AG04450 (cell line): ENCODE measurements at regions not wholly inside any gene's neighbourhood (a gene's known extent, or its start where the extent isn't known, plus 50 kb on each side); places are given as distances from the start of the nearest gene placed in this dataset.

Experiments
- CTCF ChIA-PET: fragments of 300-600, 350-600 bp; formaldehyde crosslinking; extraction: SDS; loops from one replicate; lab custom pipeline; 2022; ENCODE audit warnings: antibody characterized with exemption, inconsistent platforms; lab: Charles Lee
- POLR2A ChIA-PET: fragments of 350-600 bp; formaldehyde crosslinking; extraction: SDS; loops from one replicate; lab custom pipeline; 2021; ENCODE audit warnings: antibody characterized with exemption, inconsistent platforms; lab: Yijun Ruan, JAX
- DNase-seq: peaks from one replicate; pipeline ENCODE4 v3.0.0-alpha.2; 2011; ENCODE audit warnings: low read depth, low spot score
- H3K27ac ChIP-seq: one replicate; pipeline ENCODE4 v1.5.1; 2012; ENCODE audit warnings: low read depth, low read length, control low read depth
- H3K27me3 ChIP-seq: one replicate; pipeline ENCODE4 v1.6.0; 2012; ENCODE audit warnings: low read length; ENCODE audit not compliant: control insufficient read depth, insufficient read depth
- H3K4me3 ChIP-seq: 2 replicates; pipeline ENCODE4 v1.5.1; 2011; ENCODE audit warnings: mild to moderate bottlenecking, low read depth, low read length, control low read depth
- H3K9me3 ChIP-seq: 2 replicates; pipeline ENCODE4 v1.5.1; 2012; ENCODE audit warnings: low read length; ENCODE audit not compliant: control insufficient read depth, insufficient read depth
- TF ChIP-seq, protein P1 (sequence below): IDR thresholded peaks from 2 replicates; pipeline ENCODE4 v1.5.1; 2011; ENCODE audit warnings: low read depth, low read length, control low read depth, inconsistent platforms

GRCh38 chr11:23543651-23544222 lies 683.5 kb upstream of the CCDC179 start:
- Histone ChIP-seq H3K27me3 (no peaks in the 10 kb centered on the region), H3K27ac (no peak overlapping the region), H3K9me3 (no peaks in the 10 kb centered on the region), H3K4me3 (no peak overlapping the region)
- DNase-seq: no peak
- ChIA-PET CTCF (no interaction called here), POLR2A (no interaction called here)
- TF ChIP-seq, protein P1, sequence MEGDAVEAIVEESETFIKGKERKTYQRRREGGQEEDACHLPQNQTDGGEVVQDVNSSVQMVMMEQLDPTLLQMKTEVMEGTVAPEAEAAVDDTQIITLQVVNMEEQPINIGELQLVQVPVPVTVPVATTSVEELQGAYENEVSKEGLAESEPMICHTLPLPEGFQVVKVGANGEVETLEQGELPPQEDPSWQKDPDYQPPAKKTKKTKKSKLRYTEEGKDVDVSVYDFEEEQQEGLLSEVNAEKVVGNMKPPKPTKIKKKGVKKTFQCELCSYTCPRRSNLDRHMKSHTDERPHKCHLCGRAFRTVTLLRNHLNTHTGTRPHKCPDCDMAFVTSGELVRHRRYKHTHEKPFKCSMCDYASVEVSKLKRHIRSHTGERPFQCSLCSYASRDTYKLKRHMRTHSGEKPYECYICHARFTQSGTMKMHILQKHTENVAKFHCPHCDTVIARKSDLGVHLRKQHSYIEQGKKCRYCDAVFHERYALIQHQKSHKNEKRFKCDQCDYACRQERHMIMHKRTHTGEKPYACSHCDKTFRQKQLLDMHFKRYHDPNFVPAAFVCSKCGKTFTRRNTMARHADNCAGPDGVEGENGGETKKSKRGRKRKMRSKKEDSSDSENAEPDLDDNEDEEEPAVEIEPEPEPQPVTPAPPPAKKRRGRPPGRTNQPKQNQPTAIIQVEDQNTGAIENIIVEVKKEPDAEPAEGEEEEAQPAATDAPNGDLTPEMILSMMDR: no peak

GRCh38 chr11:23551706-23552105 lies 691.4 kb upstream of the CCDC179 start:
- H3K27me3 ChIP-seq: no peaks in the 10 kb centered on the region
- no peak for DNase-seq
- no peak overlapping the region for H3K4me3 ChIP-seq
- H3K27ac ChIP-seq: no peak overlapping the region
- ChIA-PET POLR2A (no interaction called here), CTCF (no interaction called here)
- H3K9me3 ChIP-seq: no peaks in the 10 kb centered on the region
- TF ChIP-seq, protein P1: no peak

- no peak overlapping the region for H3K27ac ChIP-seq
- TF ChIP-seq, protein P1: no peak
- ChIA-PET POLR2A (no interaction called here), CTCF (interaction anchor here (0.8 to 1.8 kb wide), 3 partner anchors 14 to 533 kb away, joined by 3 to 14 read pairs (median 5); no protein-coding TSS in a partner anchor)
- DNase-seq: no peak
- H3K4me3 ChIP-seq: no peak overlapping the region
- H3K9me3 ChIP-seq: no peaks in the 10 kb centered on the region
- H3K27me3 ChIP-seq: no peaks in the 10 kb centered on the region
These were observed 693.7 kb upstream of the CCDC179 start for GRCh38 chr11:23554002-23554401.

- Histone ChIP-seq H3K27me3 (no peaks in the 10 kb centered on the region), H3K27ac (no peak overlapping the region), H3K4me3 (no peak overlapping the region), H3K9me3 (no peaks in the 10 kb centered on the region)
- DNase-seq: no peak
- ChIA-PET CTCF (no interaction called here), POLR2A (no interaction called here)
- TF ChIP-seq, protein P1: no peak
These were observed 694.8 kb upstream of the CCDC179 start for GRCh38 chr11:23555085-23555484.

DNA sequence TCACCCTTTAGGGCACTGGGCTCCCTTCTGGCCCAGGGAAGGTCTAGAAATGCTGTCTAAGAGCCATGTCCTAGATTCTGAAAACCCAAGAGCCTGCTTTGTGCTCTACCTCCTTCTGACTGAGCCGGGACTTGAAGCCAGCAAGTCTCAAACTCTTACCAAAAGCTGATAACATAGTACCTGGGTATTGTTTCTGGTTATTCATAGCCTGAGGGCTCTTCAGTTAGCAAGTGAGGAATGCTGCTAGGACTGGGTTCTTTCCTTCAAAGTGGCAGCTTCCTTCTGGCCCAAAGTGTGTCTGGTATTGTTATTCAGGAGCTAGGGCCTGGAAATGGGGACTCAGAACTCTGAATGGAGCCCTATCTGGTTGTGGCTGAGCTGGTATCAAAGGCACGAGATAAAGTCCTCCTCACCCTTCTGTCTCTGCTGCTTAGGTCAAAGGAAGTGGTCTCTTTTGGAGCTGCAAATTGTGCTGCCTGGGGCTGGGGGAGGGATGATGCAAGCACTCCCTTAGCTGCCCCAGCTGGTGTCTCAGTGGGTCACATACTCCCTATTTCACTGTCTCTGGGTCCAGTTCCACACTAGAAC lies 696.0 kb upstream of the CCDC179 start:
- ChIA-PET POLR2A (no interaction called here), CTCF (interaction anchor here (1.0 kb wide), 1 partner anchor 16 kb away, joined by 7 read pairs; no protein-coding TSS in a partner anchor)
- no peaks in the 10 kb centered on the region for H3K9me3 ChIP-seq
- no peak overlapping the region for H3K27ac ChIP-seq
- H3K27me3 ChIP-seq: no peaks in the 10 kb centered on the region
- no peak overlapping the region for H3K4me3 ChIP-seq
- TF ChIP-seq, protein P1: no peak
- DNase-seq: no peak
